GM10266 (cell line): ENCODE measurements at regions not wholly inside any gene's neighbourhood (a gene's known extent, or its start where the extent isn't known, plus 50 kb on each side); places are given as distances from the start of the nearest gene placed in this dataset.

Experiments
- DNase-seq: peaks from one replicate; pipeline ENCODE4 v3.0.0; 2012; ENCODE audit errors: extremely low spot score
- CTCF ChIP-seq: IDR thresholded peaks from 2 replicates; pipeline ENCODE4 v1.5.1; 2012; ENCODE audit warnings: mild to moderate bottlenecking, low read depth; ENCODE audit not compliant: control insufficient read depth, insufficient read depth; ENCODE audit errors: missing control alignments

- no peak for TF ChIP-seq CTCF
- DNase-seq, result no peak
Observed at GRCh38 chr9:107855164-107855563, 365.6 kb upstream of the KLF4 start.

GRCh38 chr9:107853461-107853860, 363.9 kb upstream of the KLF4 start:
- TF ChIP-seq CTCF, result no peak
- no peak for DNase-seq

GRCh38 chr9:107852891-107853290, 363.3 kb upstream of the KLF4 start:
- TF ChIP-seq CTCF, result no peak
- no peak for DNase-seq

- DNase-seq, result no peak
- no peak for TF ChIP-seq CTCF
Observed at GRCh38 chr9:107850653-107851052, 361.1 kb upstream of the KLF4 start.

- DNase-seq, result no peak
- no peak for TF ChIP-seq CTCF
Observed at GRCh38 chr9:107847978-107848964, 358.7 kb upstream of the KLF4 start.

GRCh38 chr9:107842530-107842929, 353.0 kb upstream of the KLF4 start:
- TF ChIP-seq CTCF, result no peak
- no peak for DNase-seq

- TF ChIP-seq CTCF, result no peak
- DNase-seq, result no peak
Observed at GRCh38 chr9:107841076-107841475, 351.5 kb upstream of the KLF4 start.
